ENCODE measurements at regions not wholly inside any gene's neighbourhood (a gene's known extent, or its start where the extent isn't known, plus 50 kb on each side); places are given as distances from the start of the nearest gene placed in this dataset.

DNA sequence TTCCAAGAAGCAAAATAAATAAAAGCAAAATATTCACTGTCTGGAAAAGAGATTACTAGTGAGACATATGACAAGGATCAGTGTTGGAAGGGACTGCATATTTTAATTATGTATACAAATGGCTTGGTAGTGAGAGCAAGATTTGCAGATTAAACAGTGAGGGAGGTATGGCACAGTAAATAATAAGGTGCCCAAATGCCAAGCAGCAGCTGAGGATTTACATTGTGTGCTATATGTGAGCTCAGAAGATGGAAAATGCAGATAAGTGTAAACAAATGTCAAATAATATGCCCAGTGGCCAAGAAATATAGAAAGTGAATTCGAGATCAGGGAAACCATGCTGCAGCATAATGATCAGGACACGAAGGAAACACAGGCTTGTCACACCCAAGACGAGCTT is 173.8 kb upstream of the NRSN1 start:
- Histone ChIP-seq H3K9me3 (ENCODE audit: low read length) (no peaks in the 10 kb centered on the region), H3K4me2 (ENCODE audit: low read length) (no peak overlapping the region), H3K9ac (ENCODE audit: low read length) (no peak overlapping the region), H3K27me3 (ENCODE audit: insufficient read depth, low read length) (no peaks in the 10 kb centered on the region), H3K36me3 (ENCODE audit: insufficient read depth, low read length) (no peaks in the 10 kb centered on the region), H3K79me2 (ENCODE audit: insufficient read depth, low read length) (no peaks in the 10 kb centered on the region), H3K27ac (ENCODE audit: low read depth, low read length, poor library complexity, severe bottlenecking) (no peak overlapping the region), H4K20me1 (ENCODE audit: insufficient read depth, low read length) (no peaks in the 10 kb centered on the region), H3K9me2 (ENCODE audit: low read depth, low read length) (no peaks in the 10 kb centered on the region), H2AFZ (ENCODE audit: low read length) (no peak overlapping the region), H3K4me3 (ENCODE audit: low read depth, low read length, poor library complexity, severe bottlenecking) (no peak overlapping the region), H3F3A (ENCODE audit: insufficient read depth, low read length) (no peaks in the 10 kb centered on the region), H3K4me1 (ENCODE audit: insufficient read depth, low read length, severe bottlenecking) (no peaks in the 10 kb centered on the region)
- TF ChIP-seq CTCF (IDR thresholded peaks at IDR 0.05; ENCODE audit: low read length) = no peak
- no peak for TF ChIP-seq EZH2 (IDR thresholded peaks at IDR 0.05; ENCODE audit: borderline replicate concordance, low read length)

DNA sequence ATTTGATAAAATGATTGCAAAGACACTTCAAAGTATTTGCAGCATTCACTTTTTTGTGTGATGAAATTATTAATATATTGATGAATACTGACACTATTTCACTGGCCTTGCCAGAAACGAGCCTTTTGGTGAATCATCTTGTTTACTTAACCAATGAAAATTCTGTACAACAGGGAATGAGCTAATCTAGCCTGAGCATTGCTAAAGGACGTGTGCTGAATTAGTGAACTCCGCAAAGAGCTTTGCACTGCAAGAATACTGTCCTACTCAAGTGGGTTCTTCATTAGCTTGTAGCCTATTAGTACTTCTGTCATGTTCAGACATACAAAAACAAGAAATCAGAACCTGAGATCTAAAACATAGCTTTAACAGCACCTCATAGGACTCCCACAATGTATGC is 172.0 kb upstream of the NRSN1 start:
- no peak overlapping the region for H3K4me3 ChIP-seq (ENCODE audit: low read depth, low read length, poor library complexity, severe bottlenecking)
- no peak overlapping the region for H3K9ac ChIP-seq (ENCODE audit: low read length)
- no peaks in the 10 kb centered on the region for H3K4me1 ChIP-seq (ENCODE audit: insufficient read depth, low read length, severe bottlenecking)
- no peaks in the 10 kb centered on the region for H3K27me3 ChIP-seq (ENCODE audit: insufficient read depth, low read length)
- no peaks in the 10 kb centered on the region for H4K20me1 ChIP-seq (ENCODE audit: insufficient read depth, low read length)
- no peak overlapping the region for H3K4me2 ChIP-seq (ENCODE audit: low read length)
- H3K27ac ChIP-seq (ENCODE audit: low read depth, low read length, poor library complexity, severe bottlenecking) = no peak overlapping the region
- H3K9me3 ChIP-seq (ENCODE audit: low read length) = no peaks in the 10 kb centered on the region
- no peaks in the 10 kb centered on the region for H3K9me2 ChIP-seq (ENCODE audit: low read depth, low read length)
- H3F3A ChIP-seq (ENCODE audit: insufficient read depth, low read length) = no peaks in the 10 kb centered on the region
- H3K79me2 ChIP-seq (ENCODE audit: insufficient read depth, low read length) = no peaks in the 10 kb centered on the region
- H2AFZ ChIP-seq (ENCODE audit: low read length) = no peak overlapping the region
- TF ChIP-seq EZH2 (IDR thresholded peaks at IDR 0.05; ENCODE audit: borderline replicate concordance, low read length) = no peak
- no peak for TF ChIP-seq CTCF (IDR thresholded peaks at IDR 0.05; ENCODE audit: low read length)
- no peaks in the 10 kb centered on the region for H3K36me3 ChIP-seq (ENCODE audit: insufficient read depth, low read length)

DNA sequence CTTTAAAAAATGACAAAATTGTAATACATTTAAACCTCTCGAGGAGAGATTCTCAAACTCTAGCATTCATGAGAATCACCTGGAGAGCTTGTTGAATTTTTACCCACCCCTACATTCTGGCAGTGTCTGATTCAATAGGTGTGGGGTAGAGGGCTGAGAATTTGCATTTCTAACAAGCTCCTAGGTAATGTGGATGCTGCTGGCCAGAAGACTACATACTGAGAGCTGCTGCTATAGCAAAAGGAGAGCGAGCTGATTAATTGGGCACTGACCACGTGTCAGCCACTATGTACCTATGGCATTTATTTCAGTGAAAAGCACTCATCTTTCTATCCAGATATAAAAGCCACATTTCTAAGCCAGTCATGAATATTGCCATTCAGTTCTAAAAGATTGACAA is 169.0 kb upstream of the NRSN1 start:
- no peak overlapping the region for H3K4me3 ChIP-seq (ENCODE audit: low read depth, low read length, poor library complexity, severe bottlenecking)
- H3F3A ChIP-seq (ENCODE audit: insufficient read depth, low read length) = no peaks in the 10 kb centered on the region
- no peaks in the 10 kb centered on the region for H3K9me2 ChIP-seq (ENCODE audit: low read depth, low read length)
- H3K4me2 ChIP-seq (ENCODE audit: low read length) = no peak overlapping the region
- no peaks in the 10 kb centered on the region for H4K20me1 ChIP-seq (ENCODE audit: insufficient read depth, low read length)
- no peaks in the 10 kb centered on the region for H3K9me3 ChIP-seq (ENCODE audit: low read length)
- no peaks in the 10 kb centered on the region for H3K4me1 ChIP-seq (ENCODE audit: insufficient read depth, low read length, severe bottlenecking)
- no peak overlapping the region for H3K9ac ChIP-seq (ENCODE audit: low read length)
- no peak overlapping the region for H3K27ac ChIP-seq (ENCODE audit: low read depth, low read length, poor library complexity, severe bottlenecking)
- no peaks in the 10 kb centered on the region for H3K79me2 ChIP-seq (ENCODE audit: insufficient read depth, low read length)
- H3K27me3 ChIP-seq (ENCODE audit: insufficient read depth, low read length) = no peaks in the 10 kb centered on the region
- TF ChIP-seq CTCF (IDR thresholded peaks at IDR 0.05; ENCODE audit: low read length) (no peak), EZH2 (IDR thresholded peaks at IDR 0.05; ENCODE audit: borderline replicate concordance, low read length) (no peak)
- no peak overlapping the region for H2AFZ ChIP-seq (ENCODE audit: low read length)
- H3K36me3 ChIP-seq (ENCODE audit: insufficient read depth, low read length) = no peaks in the 10 kb centered on the region

Data from OCI-LY1 (cell line).